Embryonic facial prominence (tissue), 1 donor: ENCODE measurements at regions not wholly inside any gene's neighbourhood (a gene's known extent, or its start where the extent isn't known, plus 50 kb on each side); places are given as distances from the start of the nearest gene placed in this dataset.

ENCODE experiments used
- DNase-seq: peaks from one replicate; pipeline ENCODE4 v3.0.0-alpha.2; 2016; ENCODE audit errors: extremely low spot score

DNA sequence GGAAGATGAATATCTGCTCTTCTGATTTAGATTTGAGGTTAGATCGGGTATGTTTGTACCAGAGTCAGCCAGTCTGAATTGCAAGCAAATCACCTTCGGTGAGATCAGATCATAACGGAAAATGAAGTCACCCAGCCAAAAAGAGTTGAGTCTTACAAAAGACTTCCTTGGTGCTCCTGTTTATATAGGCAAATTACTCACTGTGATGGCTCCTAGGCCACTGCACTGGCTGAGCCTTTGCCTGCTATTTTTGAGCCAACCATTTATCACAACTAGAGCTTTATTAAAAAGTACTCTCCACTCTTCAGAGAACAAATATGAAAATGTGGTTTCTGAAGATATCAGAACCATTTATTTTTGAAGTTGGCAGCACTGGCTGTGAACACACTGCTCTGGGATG lies 277.7 kb upstream of the PCSK5 start:
- no peak for DNase-seq

- no peak for DNase-seq
These were observed 275.2 kb upstream of the PCSK5 start for GRCh38 chr9:75615284-75615683.

- DNase-seq = no peak
These were observed 274.4 kb upstream of the PCSK5 start for GRCh38 chr9:75616052-75616451.

- no peak for DNase-seq
These were observed 273.5 kb upstream of the PCSK5 start for GRCh38 chr9:75616841-75617566.

GRCh38 chr9:75623462-75623861 lies 267.0 kb upstream of the PCSK5 start:
- no peak for DNase-seq

DNA sequence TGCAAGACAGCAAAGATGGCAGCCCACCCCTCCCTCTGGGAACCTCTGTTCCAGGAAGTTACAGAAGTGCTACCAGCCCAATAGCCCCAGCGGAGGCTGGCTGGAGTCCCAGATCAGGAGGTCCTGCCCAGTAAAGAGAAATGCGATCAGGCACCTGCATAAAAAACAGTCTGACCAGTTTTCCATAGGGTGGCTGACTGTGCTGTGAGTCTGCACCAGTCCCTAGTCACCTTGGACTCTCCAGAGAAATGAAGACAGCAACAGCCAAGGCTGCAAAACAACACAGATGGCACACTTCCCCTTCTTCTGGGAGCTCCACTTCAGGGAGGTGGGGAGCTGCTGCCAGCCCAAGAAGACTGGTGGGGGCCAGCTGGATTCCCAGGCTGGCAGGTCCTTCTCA lies 265.5 kb upstream of the PCSK5 start:
- no peak for DNase-seq

DNA sequence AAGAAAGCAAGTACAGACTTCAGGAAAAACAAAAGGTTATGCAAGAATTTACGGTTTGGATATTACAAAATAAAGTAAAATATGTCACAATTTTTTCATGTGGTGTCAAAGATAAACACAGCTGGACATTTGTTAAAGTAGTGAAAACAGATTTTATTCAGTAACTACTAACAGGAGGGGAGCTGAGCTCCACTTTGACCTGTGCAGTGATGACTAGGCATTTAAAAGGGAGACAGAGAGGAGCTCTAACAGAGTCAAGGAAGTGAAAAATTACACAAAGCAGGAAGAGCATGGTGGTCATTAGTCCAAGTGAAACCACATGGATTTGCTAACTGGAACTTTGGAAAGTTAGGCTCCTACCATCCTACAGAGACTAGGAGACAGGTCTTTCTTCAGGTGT lies 263.6 kb upstream of the PCSK5 start:
- DNase-seq = no peak

DNA sequence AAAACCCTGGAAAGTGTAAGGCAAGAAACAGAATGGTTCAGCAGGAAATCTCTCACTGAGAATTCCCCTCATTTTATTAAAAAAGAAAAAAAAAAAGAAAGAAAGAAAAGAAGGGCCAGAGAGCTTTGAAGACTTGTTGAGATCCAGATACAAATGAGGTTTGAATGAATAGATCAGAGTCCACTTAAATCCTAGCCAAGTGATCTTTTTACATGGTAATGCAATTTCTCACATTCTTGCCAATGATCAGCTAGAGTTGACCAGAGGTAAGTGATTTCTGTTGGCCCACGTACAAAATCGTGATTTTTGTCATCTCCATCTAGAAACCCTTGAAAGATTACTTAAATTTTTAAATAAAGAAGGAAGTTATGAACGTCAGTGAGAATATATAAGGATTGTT lies 261.5 kb upstream of the PCSK5 start:
- no peak for DNase-seq

- no peak for DNase-seq
These were observed 256.9 kb upstream of the PCSK5 start for GRCh38 chr9:75633451-75634057.

DNA sequence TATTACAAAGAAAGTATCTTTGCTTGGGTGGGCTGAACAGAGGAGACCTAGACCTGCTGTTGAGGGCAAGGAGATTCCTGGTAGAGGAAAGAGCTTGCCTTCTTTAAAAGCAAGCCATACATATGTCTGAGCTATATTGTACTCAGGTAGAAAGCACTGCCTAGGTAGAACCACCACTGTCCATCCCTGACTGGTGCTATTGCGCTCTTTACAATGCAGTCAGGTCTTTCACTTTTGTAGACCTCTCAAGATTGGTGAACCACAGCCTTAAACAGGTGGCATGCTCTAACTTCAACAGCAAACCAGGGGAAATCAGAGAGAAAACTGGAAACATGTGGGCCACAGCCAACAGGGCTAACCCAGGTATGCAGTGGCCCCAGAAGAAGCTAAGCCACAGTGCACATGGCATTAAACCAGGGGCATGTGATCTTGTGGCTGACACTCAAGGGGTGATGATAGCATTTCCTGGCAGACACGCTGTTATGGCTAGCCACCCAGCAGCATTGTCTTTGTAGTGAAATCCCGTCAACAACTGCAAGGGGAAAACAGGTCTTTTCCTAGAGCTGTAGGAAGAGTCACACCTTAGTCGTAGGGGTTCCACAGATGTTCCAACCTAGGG lies 253.9 kb upstream of the PCSK5 start:
- no peak for DNase-seq

DNA sequence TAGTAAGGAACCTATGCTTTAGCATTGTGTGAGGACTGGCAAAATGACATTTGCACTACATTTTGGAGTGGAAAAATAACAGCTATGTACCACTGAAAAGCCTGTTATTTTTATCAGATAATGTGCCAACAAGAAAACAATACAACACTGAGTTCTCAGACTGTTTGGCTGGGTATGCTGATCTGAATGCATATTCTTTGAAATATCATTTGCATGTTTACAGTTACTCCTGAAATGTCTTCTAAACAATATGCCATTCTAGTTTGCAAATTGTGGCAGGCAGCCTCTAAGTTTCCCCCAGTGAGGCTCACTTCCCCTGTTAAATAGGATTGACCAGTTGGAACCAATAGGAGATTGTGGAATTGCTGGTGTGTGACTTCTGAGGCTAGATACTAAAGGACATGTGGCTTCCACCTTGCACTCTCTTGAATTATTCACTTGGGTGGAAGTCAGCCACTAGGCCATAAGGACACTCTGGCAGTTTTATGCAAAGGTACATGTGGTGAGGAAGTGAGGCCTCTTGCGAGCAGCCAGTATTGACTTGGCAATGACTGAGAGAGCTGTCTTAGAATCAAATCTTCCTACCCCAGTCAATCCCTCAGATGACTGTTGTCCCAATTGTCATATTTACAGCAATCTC lies 250.4 kb upstream of the PCSK5 start:
- no peak for DNase-seq

DNA sequence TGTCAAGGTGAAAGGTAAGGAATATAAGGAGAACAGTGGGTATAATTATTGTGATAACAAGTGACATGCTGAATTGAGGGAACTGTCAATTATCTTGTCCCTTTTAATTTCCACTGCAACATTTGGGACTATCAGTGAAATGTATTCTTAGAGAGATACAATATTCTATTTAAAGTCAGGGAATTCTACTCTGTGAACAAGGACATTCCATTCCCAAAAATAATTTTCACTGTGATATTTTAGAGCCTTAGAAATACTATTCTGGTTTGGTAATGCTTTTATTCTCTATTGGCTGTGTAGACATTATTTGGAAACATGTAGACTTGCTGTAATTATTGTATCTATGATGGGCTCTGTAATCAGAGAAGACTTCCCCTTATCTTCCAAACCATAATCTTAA lies 248.0 kb upstream of the PCSK5 start:
- no peak for DNase-seq

GRCh38 chr9:75644649-75645048 lies 245.8 kb upstream of the PCSK5 start:
- no peak for DNase-seq

- DNase-seq = no peak
These were observed 242.4 kb upstream of the PCSK5 start for GRCh38 chr9:75648034-75648433.

GRCh38 chr9:75649060-75649459 lies 241.4 kb upstream of the PCSK5 start:
- DNase-seq = no peak

DNA sequence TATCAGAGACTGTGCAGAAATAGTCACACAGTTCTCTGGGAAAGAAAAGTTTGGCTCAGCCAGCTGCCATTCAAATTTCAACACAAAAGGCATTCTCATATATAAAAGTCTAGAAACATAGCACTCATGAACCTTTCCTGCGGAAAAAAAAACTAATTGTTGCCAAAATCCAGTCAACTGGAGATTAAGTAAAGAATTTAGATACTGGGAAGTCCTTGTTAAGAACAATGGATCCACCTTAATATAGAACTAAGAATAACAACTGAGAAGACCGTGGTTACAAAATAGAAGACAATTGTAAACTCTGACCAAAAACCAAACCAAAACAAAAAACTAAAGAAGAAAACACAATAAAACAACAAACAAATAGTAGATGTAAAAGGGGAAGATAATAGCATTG lies 238.8 kb upstream of the PCSK5 start:
- no peak for DNase-seq

DNA sequence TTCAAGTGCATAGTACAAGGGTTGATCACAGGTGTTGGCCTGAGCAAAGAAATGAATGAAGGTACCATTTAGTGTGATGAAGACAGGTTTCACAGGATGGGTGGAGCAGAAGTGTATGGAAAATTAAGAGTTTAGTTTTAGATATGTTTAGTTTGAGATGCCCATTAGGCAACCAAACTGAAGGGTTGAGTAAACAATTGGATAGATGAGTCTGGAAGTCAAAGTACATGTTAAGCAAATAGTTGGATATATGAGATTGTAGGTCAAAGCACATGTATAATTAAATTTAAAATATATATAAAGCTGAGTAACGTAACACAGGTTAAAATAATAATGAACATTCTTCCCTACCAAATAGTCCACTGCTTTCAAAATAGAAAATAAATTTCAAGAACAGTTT lies 237.1 kb upstream of the PCSK5 start:
- no peak for DNase-seq

DNA sequence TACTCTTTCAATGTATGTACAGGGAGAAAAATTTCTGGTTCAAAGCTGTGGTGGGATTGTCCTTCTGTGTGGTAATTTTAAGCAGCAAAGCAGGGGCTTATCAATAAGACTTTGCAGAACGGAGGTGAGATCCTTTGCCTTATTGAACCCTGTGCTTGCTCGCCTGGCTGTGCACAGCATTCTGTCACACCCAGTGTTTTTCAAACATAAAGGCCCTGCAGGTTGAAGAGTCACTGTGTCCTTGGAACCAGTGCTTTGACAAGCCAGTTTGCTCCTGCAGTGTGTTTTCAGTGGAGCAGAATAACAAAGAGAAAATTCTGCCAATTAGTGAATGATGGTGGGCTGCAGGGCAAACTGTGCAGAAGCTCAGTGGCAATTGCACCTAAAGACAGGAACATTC lies 236.7 kb upstream of the PCSK5 start:
- no peak for DNase-seq

DNA sequence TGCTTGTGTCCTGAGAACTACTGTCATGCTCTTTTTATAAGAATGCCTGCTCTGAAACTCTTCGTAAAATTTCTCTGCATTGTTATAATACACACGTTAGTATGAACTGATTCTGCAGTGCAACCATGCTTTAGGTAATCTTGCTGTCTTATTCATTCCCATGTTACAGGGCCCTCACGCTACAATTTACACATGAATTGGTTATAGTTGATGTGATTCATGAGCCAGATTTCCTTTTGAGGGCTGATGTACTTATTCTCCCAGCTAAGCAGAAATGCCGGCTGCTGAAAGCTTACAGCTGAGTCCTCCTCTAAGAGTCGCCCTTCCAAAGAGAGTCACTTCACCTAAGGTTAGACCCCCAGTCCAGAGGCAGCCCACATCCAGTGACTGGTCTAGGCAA lies 233.5 kb upstream of the PCSK5 start:
- DNase-seq = no peak

- no peak for DNase-seq
These were observed 232.1 kb upstream of the PCSK5 start for GRCh38 chr9:75658301-75658905.

DNA sequence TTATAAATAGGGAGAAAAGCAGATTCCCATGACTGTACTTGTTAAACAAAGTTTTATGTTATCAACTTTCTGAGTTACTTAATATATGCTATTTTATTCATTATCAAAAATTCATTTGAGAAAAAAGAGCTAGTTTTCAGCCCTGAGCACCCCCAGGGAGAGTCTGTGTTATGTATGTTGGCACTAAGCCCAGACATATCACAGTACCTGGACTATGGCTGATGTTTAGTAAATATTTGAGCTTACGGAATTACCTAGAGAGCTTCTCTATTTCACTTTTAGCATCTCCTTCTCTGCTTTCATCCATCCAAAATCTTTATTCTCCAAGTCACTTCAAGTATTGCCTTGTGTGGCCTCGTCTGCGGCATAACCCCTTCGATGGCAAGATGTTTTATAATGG lies 225.9 kb upstream of the PCSK5 start:
- DNase-seq = no peak

DNA sequence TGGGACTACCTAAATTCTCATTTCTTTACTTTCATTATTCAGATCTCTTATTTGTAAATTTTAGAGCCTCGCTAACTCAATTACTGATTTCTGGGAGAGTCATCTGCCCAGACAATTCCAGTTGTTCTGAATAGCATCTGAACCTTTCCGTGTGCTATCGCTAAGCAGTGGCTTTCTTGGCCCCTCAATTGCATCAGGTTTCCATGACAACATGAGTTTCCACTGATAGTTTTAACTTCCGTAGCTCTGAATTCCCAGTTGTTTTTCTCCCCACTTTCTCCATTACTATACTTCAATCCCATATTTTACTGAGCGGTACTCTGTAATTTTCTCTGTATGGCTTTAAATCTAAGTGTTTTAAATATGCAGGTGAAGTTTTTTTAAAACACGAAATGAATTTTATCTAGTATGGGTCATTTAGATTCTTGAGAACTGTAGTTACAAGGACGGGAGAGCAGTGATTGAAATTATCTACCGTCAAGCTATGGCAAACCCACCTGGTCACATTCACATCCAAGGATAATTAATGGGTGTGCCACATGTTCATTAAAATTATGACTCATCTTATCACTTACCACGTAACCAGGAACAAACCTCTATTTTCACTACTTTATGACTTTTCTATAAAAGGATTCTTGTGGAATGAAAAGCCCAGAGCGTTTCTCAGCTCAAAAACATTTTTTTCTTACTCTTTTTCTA lies 223.5 kb upstream of the PCSK5 start:
- DNase-seq = no peak
